ENCODE measurements at regions not wholly inside any gene's neighbourhood (a gene's known extent, or its start where the extent isn't known, plus 50 kb on each side); places are given as distances from the start of the nearest gene placed in this dataset.

DNA sequence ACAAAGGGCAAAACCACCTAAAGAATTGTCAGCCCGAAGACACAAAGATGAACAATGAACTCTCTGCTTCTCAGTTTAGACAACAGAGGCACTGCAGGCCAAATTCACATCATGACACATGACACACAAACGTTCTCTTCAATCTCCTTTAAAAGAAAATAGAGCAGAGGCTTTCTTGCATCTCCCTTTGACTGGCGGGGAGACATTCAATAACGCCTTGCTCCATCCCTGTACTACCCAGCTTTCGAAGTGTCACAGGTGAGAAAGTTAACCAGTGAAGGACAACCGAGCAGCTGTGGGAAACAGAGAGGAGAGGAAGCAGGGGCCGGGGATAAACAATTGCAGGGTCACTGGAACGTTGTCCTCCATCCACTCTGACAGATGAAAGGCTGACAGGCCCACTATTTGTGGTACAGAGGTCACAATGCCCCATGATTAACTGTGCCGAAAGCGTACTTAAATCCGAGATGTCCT is 130.8 kb downstream of the PHLDA1 start:
- DNase-seq (ENCODE audit: low read depth): no peak

DNA sequence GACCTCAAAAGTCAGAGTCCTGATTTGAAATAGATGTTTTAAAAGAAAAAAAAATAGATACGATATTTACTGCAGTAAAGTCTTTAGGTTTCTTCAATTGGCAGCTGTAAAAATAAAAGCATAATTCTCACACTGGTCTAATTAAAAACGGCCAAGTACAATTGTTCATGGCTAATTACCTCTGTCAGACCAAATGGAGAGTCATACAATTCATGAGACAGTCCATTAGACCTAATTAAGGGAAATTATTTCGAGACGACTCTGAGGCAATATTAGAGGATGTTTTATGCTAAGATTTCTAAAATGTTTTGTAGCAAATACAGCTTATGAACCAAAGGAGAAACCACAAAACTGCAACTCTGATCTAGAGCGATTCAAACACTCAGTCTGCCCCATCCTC is 131.3 kb downstream of the PHLDA1 start:
- DNase-seq (ENCODE audit: low read depth): no peak

DNA sequence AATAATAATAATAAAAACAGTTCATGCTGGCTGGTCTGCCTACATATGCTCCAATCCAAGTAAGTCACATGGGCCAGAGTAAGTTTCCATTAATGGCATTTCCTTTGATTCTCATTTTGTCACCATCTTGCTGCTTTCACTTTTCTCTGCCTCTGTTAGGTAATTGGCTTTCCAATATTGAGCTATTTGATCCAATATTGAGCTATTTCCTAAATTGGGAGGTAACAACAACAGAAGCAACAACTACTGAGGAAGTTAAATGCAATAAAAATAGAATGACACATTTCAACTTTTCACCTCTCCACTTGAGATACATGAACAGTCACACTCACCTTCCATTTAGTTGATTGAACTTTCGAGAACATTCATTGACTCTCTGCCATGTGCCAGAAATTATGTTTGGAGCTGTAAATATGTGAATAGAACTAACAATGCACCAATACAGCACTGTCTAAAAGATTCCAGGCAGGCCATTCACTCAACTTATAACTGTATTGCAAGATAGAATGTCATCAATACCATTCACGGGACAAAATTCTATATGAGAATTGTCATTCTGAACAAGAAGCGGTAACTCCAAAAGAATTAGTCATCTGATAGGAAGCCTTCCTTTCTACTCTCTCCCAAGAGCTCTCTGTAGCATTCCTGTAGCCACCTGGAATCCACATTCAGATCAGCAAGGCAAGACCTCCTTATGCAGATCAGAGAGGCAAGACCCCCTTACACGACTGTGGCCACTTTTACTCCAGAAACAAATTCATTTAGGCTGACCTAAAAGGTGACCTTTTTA is 136.4 kb downstream of the PHLDA1 start:
- DNase-seq (ENCODE audit: low read depth): no peak

DNA sequence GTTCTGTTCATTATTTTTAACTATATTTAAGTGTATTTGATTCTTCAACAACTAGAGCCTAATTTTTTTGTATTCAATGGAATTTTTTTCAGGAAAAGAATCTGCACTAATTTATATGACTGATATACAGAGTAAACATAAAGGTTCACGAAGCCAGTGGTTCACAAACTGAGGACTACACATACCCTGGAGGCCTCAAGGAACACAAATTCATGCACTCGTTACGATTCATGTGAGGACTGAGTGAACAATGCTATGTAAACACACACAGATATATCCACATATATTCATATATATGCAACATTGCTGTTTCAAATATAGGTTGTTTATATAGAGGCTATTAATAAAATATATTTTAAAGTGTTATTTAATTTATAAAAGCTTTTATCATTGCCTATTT is 137.8 kb downstream of the PHLDA1 start:
- no peak for DNase-seq (ENCODE audit: low read depth)

DNA sequence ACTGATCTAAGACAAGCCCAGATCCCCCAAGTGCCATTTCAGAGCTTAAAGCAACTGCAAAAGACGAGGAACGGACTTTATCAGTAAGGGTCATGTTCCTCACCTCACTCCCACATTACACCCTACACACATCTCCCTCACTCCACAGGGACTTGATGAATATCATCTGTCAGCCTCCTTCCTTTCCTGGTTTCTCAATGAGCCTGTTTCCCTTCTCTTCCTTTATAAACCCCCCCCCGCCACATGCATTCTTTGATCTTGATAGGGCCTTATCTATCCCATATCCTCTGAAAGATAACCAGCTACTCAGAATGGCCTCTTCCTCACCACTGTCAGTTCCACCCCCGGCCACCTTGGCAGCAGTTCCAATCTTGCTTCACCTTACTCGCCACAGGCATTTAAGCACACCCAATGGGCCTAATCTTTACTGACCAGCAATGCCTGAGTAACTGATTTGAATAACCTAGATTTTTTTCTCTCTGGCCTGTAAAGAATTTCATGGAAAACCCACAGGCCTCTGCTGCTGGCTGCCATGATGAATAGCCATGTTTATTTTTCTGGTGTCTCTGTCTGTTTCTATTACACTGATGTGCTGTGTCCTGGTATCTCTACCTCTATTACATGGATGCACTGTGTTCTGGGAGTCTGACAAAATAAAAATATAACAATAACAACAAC is 138.7 kb downstream of the PHLDA1 start:
- peak; percentile 10 for DNase-seq (ENCODE audit: low read depth)

DNA sequence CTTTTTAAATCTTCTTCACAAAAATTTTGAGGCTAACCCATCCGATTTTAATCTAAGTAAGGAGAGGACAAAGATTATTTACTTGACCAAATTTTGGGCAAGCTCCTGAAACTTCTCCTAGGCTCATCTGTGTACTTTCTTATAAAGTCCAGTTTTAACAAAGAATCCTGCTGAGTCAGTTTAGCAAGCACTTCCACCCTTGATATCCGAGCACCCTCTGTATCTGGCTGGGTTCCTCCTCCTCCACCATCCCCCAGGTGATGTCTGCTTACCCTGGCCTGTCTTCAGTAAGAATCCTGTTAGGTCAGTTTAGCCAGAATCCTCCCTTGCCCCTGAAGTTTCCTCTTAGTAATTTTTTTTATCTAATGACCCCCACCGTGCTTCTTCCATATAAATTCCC is 140.5 kb downstream of the PHLDA1 start:
- DNase-seq (ENCODE audit: low read depth): no peak

DNA sequence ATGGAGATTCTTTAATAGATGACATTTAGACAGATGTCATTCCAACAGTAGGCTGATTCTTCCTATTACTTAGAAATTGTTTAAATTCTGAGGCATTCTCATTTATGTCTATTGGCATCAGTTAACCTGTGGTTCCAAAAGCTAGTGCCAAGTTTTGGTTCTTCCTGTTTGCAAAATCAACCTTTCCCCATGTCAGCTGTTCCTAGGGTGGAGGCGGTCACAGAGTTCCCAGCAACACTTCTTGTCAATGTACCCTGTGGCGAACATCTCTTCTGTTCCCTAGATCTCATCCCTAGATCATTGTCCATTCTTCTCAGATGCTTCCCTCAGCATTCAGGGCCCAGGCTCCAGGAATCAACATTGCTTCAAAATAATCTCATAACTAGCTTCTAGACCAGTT is 140.9 kb downstream of the PHLDA1 start:
- DNase-seq (ENCODE audit: low read depth): no peak

DNA sequence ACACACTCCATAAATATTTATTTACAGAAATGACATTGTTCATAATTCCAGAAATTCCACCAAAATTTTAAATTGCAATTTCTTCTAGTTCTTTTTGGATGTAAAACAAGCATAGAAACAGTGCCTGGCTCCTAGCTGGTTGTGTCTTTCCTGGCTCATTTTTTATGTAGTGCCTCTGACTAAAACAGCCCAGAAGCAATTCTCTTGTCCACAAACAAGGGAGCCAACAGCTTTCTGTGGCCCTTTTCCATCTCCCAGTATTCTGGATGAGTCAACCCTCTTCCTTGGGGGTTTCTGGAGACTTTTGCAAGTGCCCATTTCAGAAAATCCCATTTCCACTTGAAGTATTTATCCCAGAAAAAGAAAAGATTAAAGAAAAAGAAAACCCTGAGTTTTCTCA is 141.4 kb downstream of the PHLDA1 start:
- DNase-seq (ENCODE audit: low read depth): no peak

DNA sequence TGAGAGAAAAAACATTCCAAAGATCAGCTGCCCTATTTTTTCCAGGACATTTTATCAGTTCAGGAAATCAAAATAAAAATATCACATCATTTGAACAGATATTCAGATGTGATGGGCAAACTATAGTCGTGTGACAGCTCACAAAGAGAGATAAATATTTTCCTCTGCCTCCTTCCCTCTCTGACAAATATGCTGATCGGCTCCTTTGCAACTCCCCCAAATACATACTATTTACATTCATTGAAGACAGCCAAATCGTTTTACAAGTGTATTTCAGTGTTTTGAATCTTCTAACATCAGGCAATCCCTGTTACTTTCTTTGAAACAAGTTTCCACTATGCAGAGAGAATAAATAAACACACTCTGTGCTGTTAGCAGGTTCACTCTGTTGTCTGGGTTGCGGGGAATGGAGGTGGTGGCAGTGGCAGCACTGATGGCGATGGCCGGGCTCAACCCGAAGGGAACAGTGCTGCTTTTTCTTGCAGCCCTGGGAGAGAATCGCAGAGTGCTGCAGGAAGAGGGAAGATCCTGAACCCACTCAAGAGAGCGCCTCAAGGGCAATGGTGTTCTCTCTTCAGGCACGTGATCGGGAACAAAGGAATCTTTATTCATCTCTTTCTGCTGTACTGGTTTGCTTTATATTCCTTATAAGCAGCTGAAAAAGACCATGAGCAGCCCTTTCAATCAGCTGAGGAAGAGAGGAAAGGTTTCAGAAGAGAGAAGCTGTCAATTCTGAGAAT is 142.5 kb downstream of the PHLDA1 start:
- DNase-seq (ENCODE audit: low read depth): no peak

DNA sequence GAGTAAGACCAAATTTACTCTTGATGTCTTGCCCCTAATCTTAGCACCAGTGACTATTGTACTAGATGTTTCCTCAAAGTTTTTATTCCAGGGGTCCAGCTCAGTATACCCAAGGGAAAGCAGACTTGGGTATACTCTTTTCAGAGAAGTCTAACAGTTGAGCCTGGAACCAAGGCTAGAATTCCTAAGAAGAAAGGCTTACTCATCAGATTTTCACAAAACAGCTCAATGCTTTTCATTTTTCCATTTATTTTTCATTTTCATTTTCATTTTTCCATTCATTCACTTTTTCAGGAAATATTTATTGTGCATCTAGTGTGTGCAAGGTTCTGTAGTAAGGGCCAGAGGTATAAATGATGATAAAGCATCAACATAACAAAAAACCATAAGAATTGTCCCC is 143.2 kb downstream of the PHLDA1 start:
- no peak for DNase-seq (ENCODE audit: low read depth)

DNA sequence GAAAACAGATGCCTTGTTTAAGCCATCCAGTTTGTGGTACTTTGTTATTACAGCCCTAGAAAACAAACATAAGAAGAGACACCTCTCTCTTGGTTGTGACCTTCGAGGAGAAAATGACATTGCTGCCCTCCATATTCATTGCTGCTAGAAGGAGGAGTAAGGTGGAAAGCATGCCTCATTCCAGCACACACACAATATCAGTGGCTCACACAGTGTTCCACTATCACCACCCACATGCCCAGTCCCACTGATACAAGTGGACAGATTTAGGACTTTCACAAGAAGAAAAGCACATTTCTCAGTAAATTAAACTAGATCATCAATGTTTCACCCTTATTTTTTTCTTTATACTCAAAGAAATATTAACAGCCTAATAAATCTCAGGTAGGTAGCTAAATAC is 143.6 kb downstream of the PHLDA1 start:
- DNase-seq (ENCODE audit: low read depth): no peak

DNA sequence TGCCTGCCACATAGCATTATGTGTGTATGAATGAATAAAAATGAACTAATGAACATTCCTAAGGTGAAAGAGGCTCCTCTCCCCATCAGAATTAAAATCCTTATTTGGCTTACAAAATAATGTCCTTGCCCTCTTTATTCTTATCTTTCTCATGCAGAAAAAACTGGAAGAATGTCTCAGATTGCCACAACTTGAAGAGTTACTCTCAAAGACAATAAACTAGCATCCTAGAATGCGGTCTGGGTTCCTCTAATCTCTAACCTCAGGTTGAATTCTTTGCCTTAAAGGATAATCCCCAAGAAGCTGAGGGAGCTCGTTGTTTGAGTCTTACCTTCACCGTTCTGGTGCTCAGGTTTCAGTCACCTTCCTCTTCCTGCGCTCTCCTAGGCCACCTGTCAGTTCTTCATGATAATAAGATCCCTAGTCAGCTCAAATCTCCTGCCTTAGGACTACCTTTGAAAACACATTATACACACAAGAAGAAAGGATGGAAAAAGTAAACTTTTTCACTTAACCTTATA is 147.1 kb downstream of the PHLDA1 start:
- no peak for DNase-seq (ENCODE audit: low read depth)

DNA sequence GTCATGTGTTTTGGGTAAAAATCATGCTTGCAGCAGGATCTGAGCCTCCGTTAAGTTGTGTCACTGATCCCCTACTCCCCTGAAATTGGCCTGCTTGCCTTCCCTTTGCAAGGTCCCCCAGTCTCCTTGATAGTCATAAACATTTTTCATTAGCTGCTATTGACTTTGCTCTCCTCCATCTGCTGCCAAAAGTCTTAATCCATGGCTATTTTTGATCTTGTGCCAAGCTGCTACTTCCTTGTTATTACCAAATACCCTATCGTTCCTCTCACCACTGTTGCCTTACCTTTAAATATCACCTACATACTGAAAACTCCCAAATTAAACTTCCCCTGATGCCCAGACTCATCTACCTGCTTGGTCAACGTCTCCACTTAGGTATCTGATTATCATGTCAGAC is 148.3 kb downstream of the PHLDA1 start:
- no peak for DNase-seq (ENCODE audit: low read depth)

DNA sequence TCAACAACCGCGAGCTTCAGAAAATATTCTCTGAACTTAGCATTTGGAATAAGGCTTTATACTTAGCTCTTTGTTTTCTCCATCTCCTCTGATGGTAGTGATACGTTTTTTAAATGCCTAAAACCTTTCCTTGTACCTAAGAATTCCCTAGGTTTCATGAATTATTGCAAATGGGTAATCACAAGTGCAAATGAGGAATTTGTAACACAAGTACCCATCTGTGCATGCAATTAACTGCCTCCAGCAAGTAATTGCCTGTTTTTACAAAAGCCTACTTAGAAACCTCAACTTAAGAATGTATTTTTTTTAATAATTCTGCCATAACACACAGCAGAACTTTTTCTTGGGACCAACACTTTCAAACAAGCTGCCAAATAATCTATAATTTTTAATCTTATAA is 149.2 kb downstream of the PHLDA1 start:
- no peak for DNase-seq (ENCODE audit: low read depth)

DNA sequence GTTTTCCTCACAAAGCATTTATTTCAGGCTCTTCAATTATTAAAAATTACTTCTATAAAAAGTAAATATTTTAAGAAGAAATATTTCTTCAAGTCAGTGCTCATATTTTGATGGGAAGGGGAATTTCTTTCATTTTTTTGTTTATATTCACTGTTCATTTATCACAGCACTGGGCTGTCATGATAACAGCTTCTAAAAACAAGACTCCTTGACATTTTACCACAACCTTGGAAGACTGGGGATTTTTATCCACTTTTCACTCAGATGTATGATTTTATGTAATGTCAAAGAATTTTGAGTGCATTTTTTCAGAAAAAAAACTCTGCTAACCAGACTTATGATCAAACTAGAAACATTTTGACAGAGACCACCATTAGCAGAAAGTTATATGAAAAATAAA is 149.7 kb downstream of the PHLDA1 start:
- no peak for DNase-seq (ENCODE audit: low read depth)

DNA sequence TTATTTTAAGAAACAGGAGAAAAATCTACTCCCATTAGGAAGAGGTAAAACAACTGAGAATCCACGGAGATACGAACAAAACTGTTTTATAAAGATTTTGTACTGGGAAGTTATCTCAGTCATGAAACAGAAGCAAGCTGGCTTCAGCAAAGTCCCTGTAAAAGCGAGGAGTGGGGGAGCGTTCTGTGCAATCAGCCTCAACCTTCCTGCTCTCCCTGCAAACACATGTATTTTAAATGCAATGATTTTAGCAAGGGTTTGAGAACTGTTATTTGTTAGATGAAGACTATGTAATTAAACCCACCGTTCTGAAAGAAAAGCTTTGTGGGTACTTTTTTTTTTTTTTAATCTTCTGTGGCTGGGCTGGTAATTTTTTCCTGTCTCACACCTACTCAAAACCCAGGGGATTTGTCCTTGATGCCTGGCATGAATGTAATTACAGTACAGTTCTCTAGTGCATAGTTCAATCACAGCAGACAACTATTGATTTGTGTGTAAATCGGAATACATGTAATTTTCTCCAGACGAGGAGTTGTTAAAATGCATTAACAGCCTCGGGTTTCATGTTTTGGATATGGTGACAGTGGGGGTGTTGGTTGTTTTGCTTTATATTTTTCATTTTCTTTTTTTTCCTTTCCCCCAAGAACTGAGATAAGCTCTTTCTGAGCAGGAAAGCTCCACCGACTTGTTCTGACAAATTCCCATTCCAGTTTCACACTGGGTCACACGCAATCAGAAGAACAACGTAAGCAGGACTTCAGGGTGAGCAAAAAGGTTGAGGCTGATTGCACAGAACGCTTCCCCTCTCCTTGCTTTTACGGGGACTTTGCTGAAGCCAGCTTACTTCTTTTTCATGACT is 153.6 kb downstream of the PHLDA1 start:
- no peak for DNase-seq (ENCODE audit: low read depth)

DNA sequence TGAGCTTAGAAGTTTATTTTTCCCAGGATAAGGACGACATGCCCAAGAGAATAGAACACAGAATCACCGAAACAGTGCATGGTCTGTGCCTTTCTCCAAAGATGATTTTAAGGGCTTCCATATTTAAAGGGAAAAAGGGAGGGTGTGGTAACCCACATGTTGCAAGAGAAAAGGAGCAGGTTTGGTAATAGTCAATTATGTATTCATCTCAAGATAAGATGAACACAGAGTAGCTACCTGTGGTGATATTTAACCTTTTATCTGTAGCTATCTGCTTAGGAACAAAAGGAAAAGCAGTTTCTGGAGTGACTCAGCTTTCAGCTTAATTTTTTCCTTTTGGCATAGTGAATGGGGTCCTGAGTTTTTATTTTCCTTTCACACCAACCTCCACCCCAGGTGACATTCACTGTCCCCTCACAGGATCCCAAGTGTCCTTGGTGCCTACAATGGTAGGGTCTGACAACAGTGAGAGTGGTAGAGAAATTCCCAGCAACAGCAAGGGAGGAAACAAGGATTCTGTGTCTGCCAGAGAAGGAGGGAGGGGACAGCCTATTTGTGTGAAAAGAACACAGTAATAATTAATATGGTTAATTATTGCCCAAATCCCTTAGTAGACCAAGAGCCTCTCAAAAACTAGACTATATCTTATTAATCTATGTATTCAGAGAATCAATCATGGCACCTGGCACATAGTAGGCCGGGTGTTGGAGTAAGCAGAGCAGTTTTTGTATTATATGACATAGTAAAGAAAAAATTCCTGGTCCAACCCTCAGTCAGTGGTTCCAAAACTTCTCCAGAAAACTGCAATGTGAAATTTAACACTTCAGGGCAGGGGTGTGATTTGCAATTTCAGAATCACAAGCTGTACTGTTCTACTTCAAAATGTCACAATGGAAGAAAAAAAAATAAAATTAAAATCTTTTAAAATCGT is 154.5 kb downstream of the PHLDA1 start:
- no peak for DNase-seq (ENCODE audit: low read depth)

DNA sequence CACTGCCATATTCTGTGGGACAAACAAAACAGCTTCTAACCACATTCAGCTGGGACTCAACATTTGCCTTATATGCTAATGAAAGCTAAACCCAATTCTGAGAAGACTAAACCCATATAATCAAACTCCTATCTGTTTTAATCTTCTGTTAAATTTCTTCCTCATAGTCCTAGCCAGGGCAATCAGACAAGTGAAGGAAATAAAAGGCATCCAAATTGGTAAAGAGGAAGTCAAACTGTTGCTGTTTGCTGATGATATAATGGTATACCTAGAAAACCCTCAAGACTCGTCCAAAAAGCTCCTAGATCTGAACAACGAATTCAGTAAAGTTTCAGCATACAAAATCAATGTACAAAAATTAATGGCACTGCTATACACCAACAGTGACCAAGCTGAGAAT is 157.1 kb downstream of the PHLDA1 start:
- no peak for DNase-seq (ENCODE audit: low read depth)

DNA sequence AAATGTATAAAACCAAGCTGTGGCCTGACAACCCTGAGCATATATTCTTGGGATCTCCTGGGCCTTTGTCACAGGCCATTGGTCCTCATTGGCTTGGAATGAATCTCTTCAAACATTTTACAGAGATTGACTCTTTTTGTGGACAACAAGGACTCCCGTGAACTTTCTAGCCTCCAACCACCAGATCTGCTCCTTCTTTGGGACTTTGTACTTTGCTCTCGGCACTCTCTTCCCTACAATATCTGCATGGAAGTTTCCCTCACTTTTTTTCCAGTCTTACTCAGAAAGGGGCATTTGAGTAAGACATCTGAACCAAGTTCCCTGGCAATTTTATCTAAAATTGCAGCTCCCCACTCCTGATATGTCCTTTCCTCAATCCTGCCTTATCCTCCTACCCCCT is 158.8 kb downstream of the PHLDA1 start:
- DNase-seq (ENCODE audit: low read depth): no peak

DNA sequence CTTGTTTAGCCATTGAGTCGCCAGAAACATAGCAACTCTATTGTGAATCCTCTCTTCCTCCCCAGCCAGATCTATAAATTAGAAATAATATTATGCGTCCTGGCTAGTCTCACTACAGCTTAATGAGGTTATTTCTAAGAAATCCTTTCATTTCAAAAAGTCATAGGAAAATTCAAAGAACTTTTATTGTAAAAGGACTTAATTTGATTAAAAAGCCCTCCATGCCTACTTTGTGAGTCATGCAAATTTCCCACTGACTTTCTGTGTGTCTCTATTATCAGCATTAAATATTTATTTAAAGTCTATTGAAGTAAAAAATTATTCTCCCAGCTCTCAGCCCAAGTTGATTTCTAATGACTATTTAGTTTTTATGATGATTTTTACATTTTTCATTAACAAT is 160.7 kb downstream of the PHLDA1 start:
- no peak for DNase-seq (ENCODE audit: low read depth)

DNA sequence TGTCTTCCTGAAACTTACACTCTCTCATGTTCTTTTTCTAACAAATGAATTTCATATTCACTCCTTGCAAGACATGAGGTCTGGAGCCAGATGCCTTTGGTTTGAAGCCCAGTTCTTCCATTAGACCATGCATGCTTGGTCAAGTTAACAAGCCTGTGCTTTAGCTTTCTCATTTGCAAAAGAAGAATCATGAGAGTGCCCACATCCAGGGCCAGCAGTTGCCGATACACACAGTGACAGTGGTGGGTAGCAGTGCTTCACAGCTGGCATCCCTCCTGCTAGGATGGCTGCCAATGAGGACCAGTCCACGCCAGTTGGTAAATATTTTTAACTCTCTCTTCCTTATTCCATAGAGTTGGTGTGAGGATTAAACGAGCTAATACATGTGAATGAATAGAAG is 163.1 kb downstream of the PHLDA1 start:
- DNase-seq (ENCODE audit: low read depth): no peak

Measured in GM04504 (cell line).